GM23338 (cell line): ENCODE measurements at regions not wholly inside any gene's neighbourhood (a gene's known extent, or its start where the extent isn't known, plus 50 kb on each side); places are given as distances from the start of the nearest gene placed in this dataset.

Source experiments
- ATAC-seq: fragments of 200-7000 bp; cut with Tn5 transposase; 3 replicates; pipeline ENCODE4 v1.9.1; 2020
- DNase-seq: peaks from one replicate; pipeline ENCODE4 v3.0.0-alpha.2; 2015; ENCODE audit warnings: low spot score
- H2AFZ ChIP-seq: fragments of 200-600 bp; sonication (generic); 2 replicates; pipeline ENCODE4 v1.8.0; 2016; ENCODE audit warnings: antibody characterized with exemption, mild to moderate bottlenecking, moderate library complexity
- H3F3A ChIP-seq: fragments of 200-600 bp; sonication (generic); replicated peaks from 2 replicates; pipeline ENCODE4 v1.8.0; 2017; ENCODE audit warnings: antibody characterized with exemption, mixed run types, low read depth
- H3K27ac ChIP-seq: fragments of 200-600 bp; sonication (generic); 2 replicates; pipeline ENCODE4 v1.6.1; 2016; ENCODE audit warnings: low read depth
- H3K27me3 ChIP-seq: fragments of 200-600 bp; sonication (generic); 2 replicates; pipeline ENCODE4 v1.8.0; 2016; ENCODE audit warnings: mild to moderate bottlenecking, mixed run types, moderate library complexity; ENCODE audit not compliant: insufficient read depth
- H3K36me3 ChIP-seq: fragments of 200-600 bp; sonication (generic); 2 replicates; pipeline ENCODE4 v1.8.0; 2016; ENCODE audit warnings: mild to moderate bottlenecking; ENCODE audit not compliant: insufficient read depth
- H3K4me1 ChIP-seq: fragments of 200-600 bp; sonication (generic); 2 replicates; pipeline ENCODE4 v1.8.0; 2016; ENCODE audit warnings: mild to moderate bottlenecking, moderate library complexity; ENCODE audit not compliant: insufficient read depth
- H3K4me2 ChIP-seq: fragments of 200-600 bp; sonication (generic); 2 replicates; pipeline ENCODE4 v1.7.1; 2017; ENCODE audit warnings: mixed run types
- H3K4me3 ChIP-seq: fragments of 200-600 bp; sonication (generic); 2 replicates; pipeline ENCODE4 v1.6.1; 2016; ENCODE audit warnings: mixed run types
- H3K79me2 ChIP-seq: fragments of 200-600 bp; sonication (generic); replicated peaks from 2 replicates; pipeline ENCODE4 v1.8.0; 2017; ENCODE audit warnings: mild to moderate bottlenecking; ENCODE audit not compliant: insufficient read depth
- H3K9me2 ChIP-seq: fragments of 200-600 bp; sonication (generic); 2 replicates; pipeline ENCODE4 v1.8.0; 2017; ENCODE audit not compliant: insufficient read depth
- H4K20me1 ChIP-seq: fragments of 200-600 bp; sonication (generic); replicated peaks from 2 replicates; pipeline ENCODE4 v1.8.0; 2017; ENCODE audit warnings: mild to moderate bottlenecking; ENCODE audit not compliant: insufficient read depth
- H3K27ac Mint-ChIP-seq: 2 replicates; pipeline ENCODE4 v1.8.0; 2020; ENCODE audit warnings: inconsistent platforms, mild to moderate bottlenecking, moderate library complexity, mixed read lengths
- H3K27me3 Mint-ChIP-seq: 3 replicates; pipeline ENCODE4 v1.8.0; 2022; ENCODE audit warnings: low read depth, mild to moderate bottlenecking, moderate library complexity, mixed read lengths, inconsistent platforms; ENCODE audit not compliant: insufficient read depth, poor library complexity
- H3K36me3 Mint-ChIP-seq: 3 replicates; pipeline ENCODE4 v1.8.0; 2021; ENCODE audit warnings: low read depth, mild to moderate bottlenecking, inconsistent platforms, moderate library complexity, mixed read lengths
- H3K4me1 Mint-ChIP-seq: 3 replicates; pipeline ENCODE4 v1.8.0; 2020; ENCODE audit warnings: mild to moderate bottlenecking, inconsistent platforms, mixed read lengths
- H3K4me3 Mint-ChIP-seq: 3 replicates; pipeline ENCODE4 v1.8.0; 2021; ENCODE audit warnings: moderate library complexity, mild to moderate bottlenecking, inconsistent platforms, mixed read lengths
- H3K9me3 Mint-ChIP-seq: 3 replicates; pipeline ENCODE4 v1.8.0; 2020; ENCODE audit warnings: moderate library complexity, mild to moderate bottlenecking, inconsistent platforms, mixed read lengths
- CREB1 ChIP-seq: fragments of 250-450 bp; sonication (Bioruptor Pico); IDR thresholded peaks from 2 replicates; pipeline ENCODE4 v1.5.0; 2020; ENCODE audit warnings: low read depth, mild to moderate bottlenecking, moderate library complexity
- NANOG ChIP-seq: IDR thresholded peaks from 2 replicates; pipeline ENCODE4 v1.6.1; 2016; ENCODE audit warnings: antibody characterized with exemption, borderline replicate concordance
- REST ChIP-seq: IDR thresholded peaks from one replicate; pipeline ENCODE4 v1.6.1; 2018; ENCODE audit warnings: antibody characterized with exemption; ENCODE audit not compliant: unreplicated experiment
- ZNF462 ChIP-seq: fragments of 250-450 bp; sonication (Bioruptor Pico); IDR thresholded peaks from 2 replicates; pipeline ENCODE4 v1.5.0; 2020; ENCODE audit warnings: mild to moderate bottlenecking, moderate library complexity

DNA sequence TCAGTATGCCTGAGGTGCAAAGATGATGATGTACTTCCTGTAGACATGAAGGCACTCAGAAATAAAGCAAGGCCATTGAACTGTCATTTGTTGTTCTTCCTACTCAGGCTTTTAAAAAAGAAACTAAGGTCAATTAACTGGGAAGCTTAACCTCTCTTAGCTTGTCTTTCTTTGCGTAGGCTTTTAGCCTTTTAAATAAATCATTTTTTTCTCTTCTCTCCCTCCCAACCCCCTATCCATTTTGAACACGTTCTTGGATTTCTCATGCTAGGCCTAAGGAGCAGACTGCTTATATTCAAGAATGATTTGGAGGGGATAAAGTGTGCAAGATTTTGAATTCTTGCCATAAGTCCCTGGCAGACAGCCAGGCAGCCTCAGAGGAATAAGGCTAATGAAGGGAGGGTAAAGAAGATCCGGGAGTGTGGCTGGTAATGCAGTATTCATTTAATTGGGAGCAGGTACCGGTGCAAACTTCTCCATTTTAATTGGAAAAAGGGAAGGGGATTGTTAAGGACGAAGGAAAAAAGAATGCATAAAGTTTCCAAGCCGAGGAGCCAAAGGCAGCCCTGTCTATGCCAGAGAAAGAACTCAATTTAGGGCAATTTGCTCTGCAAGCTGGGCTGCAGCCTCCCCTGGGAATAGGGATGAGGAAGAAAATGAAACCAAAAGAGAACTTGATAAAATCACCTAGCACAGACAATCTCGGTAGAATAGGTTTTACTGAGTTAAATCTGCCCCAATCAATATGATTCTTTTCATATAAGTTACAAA is 343.8 kb upstream of the MMS22L start:
- Histone ChIP-seq H3K27ac (no peak overlapping the region), H3K4me1 (no peaks in the 10 kb centered on the region), H3F3A (no peaks in the 10 kb centered on the region), H2AFZ (0 out of 2 replicates have a peak overlapping the region, but pooled peaks have one; percentile 44), H3K9me2 (no peaks in the 10 kb centered on the region), H3K79me2 (no peaks in the 10 kb centered on the region), H3K27me3 (no peaks in the 10 kb centered on the region), H3K36me3 (no peaks in the 10 kb centered on the region), H3K4me2 (no peak overlapping the region), H4K20me1 (no peaks in the 10 kb centered on the region), H3K4me3 (no peak overlapping the region)
- no peak overlapping the region for H3K4me3 Mint-ChIP-seq
- no peaks in the 10 kb centered on the region for H3K27me3 Mint-ChIP-seq
- no peak for TF ChIP-seq REST
- no peak for TF ChIP-seq NANOG
- TF ChIP-seq CREB1 (CRISPR knock-in tag): no peak
- no peak for ATAC-seq
- no peaks in the 10 kb centered on the region for H3K4me1 Mint-ChIP-seq
- no peaks in the 10 kb centered on the region for H3K9me3 Mint-ChIP-seq
- no peak overlapping the region for H3K27ac Mint-ChIP-seq
- DNase-seq: peak; percentile 11
- H3K36me3 Mint-ChIP-seq: no peaks in the 10 kb centered on the region

GRCh38 chr6:97629180-97629579 is 346.2 kb upstream of the MMS22L start:
- H3K27ac Mint-ChIP-seq: no peak overlapping the region
- no peak overlapping the region for H3K4me2 ChIP-seq
- no peaks in the 10 kb centered on the region for H3K9me3 Mint-ChIP-seq
- H3K36me3 Mint-ChIP-seq: no peaks in the 10 kb centered on the region
- H3F3A ChIP-seq: no peaks in the 10 kb centered on the region
- no peaks in the 10 kb centered on the region for H3K79me2 ChIP-seq
- H3K27me3 Mint-ChIP-seq: no peaks in the 10 kb centered on the region
- H3K4me1 ChIP-seq: no peaks in the 10 kb centered on the region
- H3K36me3 ChIP-seq: no peaks in the 10 kb centered on the region
- TF ChIP-seq ZNF462: no peak
- H4K20me1 ChIP-seq: no peaks in the 10 kb centered on the region
- DNase-seq (no peak), ATAC-seq (no peak)
- H3K4me1 Mint-ChIP-seq: no peaks in the 10 kb centered on the region
- H3K27me3 ChIP-seq: no peaks in the 10 kb centered on the region
- H3K4me3 ChIP-seq: no peak overlapping the region
- H3K27ac ChIP-seq: no peak overlapping the region
- H2AFZ ChIP-seq: no peak overlapping the region
- H3K9me2 ChIP-seq: no peaks in the 10 kb centered on the region
- no peak overlapping the region for H3K4me3 Mint-ChIP-seq
